ENCODE measurements at regions not wholly inside any gene's neighbourhood (a gene's known extent, or its start where the extent isn't known, plus 50 kb on each side); places are given as distances from the start of the nearest gene placed in this dataset.

- no peak for DNase-seq (ENCODE audit: low read depth)
These were observed 557.2 kb downstream of the BCL11B start for GRCh38 chr14:98714626-98715425.

- no peak for DNase-seq (ENCODE audit: low read depth)
These were observed 555.9 kb downstream of the BCL11B start for GRCh38 chr14:98716133-98716532.

- no peak for DNase-seq (ENCODE audit: low read depth)
These were observed 550.9 kb downstream of the BCL11B start for GRCh38 chr14:98721061-98721460.

- no peak for DNase-seq (ENCODE audit: low read depth)
These were observed 547.3 kb downstream of the BCL11B start for GRCh38 chr14:98724734-98725133.

GRCh38 chr14:98725191-98725590, 546.8 kb downstream of the BCL11B start:
- DNase-seq (ENCODE audit: low read depth), result no peak

GRCh38 chr14:98725676-98726075, 546.3 kb downstream of the BCL11B start:
- DNase-seq (ENCODE audit: low read depth), result no peak

- DNase-seq (ENCODE audit: low read depth), result no peak
These were observed 545.2 kb downstream of the BCL11B start for GRCh38 chr14:98726585-98727405.

GRCh38 chr14:98728024-98728423, 544.0 kb downstream of the BCL11B start:
- no peak for DNase-seq (ENCODE audit: low read depth)

- no peak for DNase-seq (ENCODE audit: low read depth)
These were observed 543.2 kb downstream of the BCL11B start for GRCh38 chr14:98728836-98729235.

- no peak for DNase-seq (ENCODE audit: low read depth)
These were observed 540.7 kb downstream of the BCL11B start for GRCh38 chr14:98731286-98731685.

GRCh38 chr14:98731701-98732100, 540.3 kb downstream of the BCL11B start:
- DNase-seq (ENCODE audit: low read depth), result no peak

- DNase-seq (ENCODE audit: low read depth), result no peak
These were observed 538.5 kb downstream of the BCL11B start for GRCh38 chr14:98733536-98733935.

GRCh38 chr14:98736701-98737338, 535.2 kb downstream of the BCL11B start:
- DNase-seq (ENCODE audit: low read depth), result no peak

GRCh38 chr14:98741523-98741922, 530.5 kb downstream of the BCL11B start:
- no peak for DNase-seq (ENCODE audit: low read depth)

GRCh38 chr14:98742001-98742400, 530.0 kb downstream of the BCL11B start:
- DNase-seq (ENCODE audit: low read depth), result no peak

GRCh38 chr14:98743536-98743935, 528.5 kb downstream of the BCL11B start:
- DNase-seq (ENCODE audit: low read depth), result no peak

GRCh38 chr14:98748966-98749365, 523.0 kb downstream of the BCL11B start:
- DNase-seq (ENCODE audit: low read depth), result no peak

- DNase-seq (ENCODE audit: low read depth), result no peak
These were observed 520.9 kb downstream of the BCL11B start for GRCh38 chr14:98751110-98751509.

GRCh38 chr14:98752660-98753059, 519.3 kb downstream of the BCL11B start:
- DNase-seq (ENCODE audit: low read depth), result no peak

- no peak for DNase-seq (ENCODE audit: low read depth)
These were observed 517.5 kb downstream of the BCL11B start for GRCh38 chr14:98754343-98755020.

GRCh38 chr14:98756749-98757148, 515.2 kb downstream of the BCL11B start:
- DNase-seq (ENCODE audit: low read depth), result no peak

GRCh38 chr14:98758440-98758839, 513.6 kb downstream of the BCL11B start:
- no peak for DNase-seq (ENCODE audit: low read depth)

All from stimulated activated CD8-positive, alpha-beta memory T cell treated with anti-CD3 and anti-CD28 coated beads, Interleukin-4, amount 100 ng/mL, for 24 hours (primary cell).